ENCODE measurements at regions not wholly inside any gene's neighbourhood (a gene's known extent, or its start where the extent isn't known, plus 50 kb on each side); places are given as distances from the start of the nearest gene placed in this dataset.
A peak's percentile ranks its signal among the peaks of the same experiment; 100 is the strongest.

GRCh38 chr5:15995341-15996052 is 184.1 kb downstream of the MARCHF11 start:
- Histone ChIP-seq H2BK20ac (ENCODE audit: low read length) (no peak overlapping the region), H3K79me1 (ENCODE audit: low read depth, low read length) (no peaks in the 10 kb centered on the region), H3K4ac (replicated peaks; ENCODE audit: insufficient read length, low read depth, low read length) (no peak overlapping the region), H2BK12ac (ENCODE audit: low read depth, low read length) (no peak overlapping the region), H2BK15ac (ENCODE audit: low read length) (no peak overlapping the region), H3K27ac (ENCODE audit: low read depth, low read length) (no peak overlapping the region), H3K18ac (ENCODE audit: extremely low read depth, low read length) (no peak overlapping the region), H4K20me1 (replicated peaks in 1 of 2; ENCODE audit: control insufficient read depth in 1 of 2, insufficient read depth in 2 of 2, low read length in 2 of 2) (no peaks in the 10 kb centered on the region), H3K79me2 (ENCODE audit: control insufficient read depth in 1 of 2, insufficient read depth in 2 of 2, low read length in 2 of 2) (no peaks in the 10 kb centered on the region), H2BK120ac (replicated peaks; ENCODE audit: low read depth, low read length) (no peak overlapping the region), H4K91ac (replicated peaks; ENCODE audit: insufficient read length, low read length) (no peak overlapping the region), H3K14ac (ENCODE audit: insufficient read length) (no peak overlapping the region), H3K23ac (ENCODE audit: insufficient read length) (no peak overlapping the region), H3K27me3 (replicated peaks in 1 of 4; ENCODE audit: control insufficient read depth in 3 of 4, extremely low read depth in 1 of 4, insufficient read depth in 3 of 4, low read length in 3 of 4) (peaks cover 0 to 1% (median 0%) of the 10 kb centered on the region in 4 experiments; a peak in 1 of 7 replicates), H3K9me3 (ENCODE audit: insufficient read depth in 2 of 2, low read depth in 1 of 2, low read length in 1 of 2) (peaks cover 3 to 10% of the 10 kb centered on the region in 2 experiments; a peak in 3 of 4 replicates), H3K36me3 (ENCODE audit: control insufficient read depth in 2 of 4, insufficient read depth in 4 of 4, low read length in 3 of 4) (no peaks in the 10 kb centered on the region), H2AK5ac (ENCODE audit: low read depth, low read length) (no peak overlapping the region), H2AFZ (ENCODE audit: low read length) (no peak overlapping the region; the same call in 1 of the 2 replicates), H3K56ac (replicated peaks; ENCODE audit: insufficient read length, low read depth, low read length) (no peak overlapping the region), H4K5ac (ENCODE audit: insufficient read length, low read depth, low read length) (no peak overlapping the region), H3K4me3 (ENCODE audit: extremely low read depth in 1 of 4, insufficient read depth in 2 of 4, low read depth in 3 of 4, low read length in 4 of 4) (no peak overlapping the region), H4K8ac (ENCODE audit: extremely low read depth, insufficient read depth, low read length) (no peak overlapping the region), H3K23me2 (ENCODE audit: low read depth, low read length) (no peaks in the 10 kb centered on the region), H3K4me2 (ENCODE audit: insufficient read depth in 1 of 2, low read depth in 2 of 2, low read length in 2 of 2) (no peak overlapping the region), H2BK5ac (ENCODE audit: low read depth, low read length) (no peak overlapping the region; the same call in 1 of the 2 replicates), H3K4me1 (replicated peaks in 1 of 4; ENCODE audit: control insufficient read depth in 3 of 4, insufficient read depth in 4 of 4, low read length in 3 of 4) (no peaks in the 10 kb centered on the region; a peak in 1 of 7 replicates), H3K9ac (replicated peaks in 1 of 4; ENCODE audit: extremely low read depth in 1 of 4, low read depth in 3 of 4, low read length in 3 of 4) (no peak overlapping the region)
- ChIA-PET CTCF (ENCODE audit: partially characterized antibody) (interaction anchor here (0.6 to 3.5 kb wide), 25 partner anchors 10 to 1267 kb away, joined by 3 to 27 read pairs (median 3); no protein-coding TSS in a partner anchor), POLR2A (ENCODE audit: partially characterized antibody) (no interaction called here)
- peak in 2 of 3 experiments; percentile 38 to 53; a peak in 3 of 4 replicates for TF ChIP-seq CTCF (IDR thresholded peaks at IDR 0.05; ENCODE audit: control extremely low read depth in 1 of 3, insufficient read depth in 1 of 3, low read depth in 1 of 3, low read length in 3 of 3)
- TF ChIP-seq TAF7 (optimal IDR thresholded peaks at IDR 0.05; ENCODE audit: borderline replicate concordance, low read depth, low read length), result no peak
- TF ChIP-seq MAX (IDR thresholded peaks at IDR 0.05), result no peak
- no peak for TF ChIP-seq EZH2 (IDR thresholded peaks at IDR 0.05; ENCODE audit: low read depth, low read length, severe bottlenecking)
- peak; percentile 78 to 80 for TF ChIP-seq RAD21 (IDR thresholded peaks at IDR 0.05 in 1 of 2, conservative IDR thresholded peaks at IDR 0.05 in 1 of 2; ENCODE audit: low read depth in 2 of 2, low read length in 2 of 2)
- peak; percentile 57 for FAIRE-seq
- DNase-seq (ENCODE audit: low read depth in 1 of 2, low spot score in 2 of 2), result peak in 1 of 2 experiments; percentile 48
- 83% methylated on average over 2 of the region's 2 CpGs; no CpG with 5 or more reads in 1 of the 2 experiments for WGBS, 2 experiments (ENCODE audit: extremely low coverage in 1 of 2, insufficient coverage in 1 of 2, insufficient read length in 1 of 2, insufficient replicate concordance in 2 of 2, low coverage in 1 of 2, low lambda C conversion rate in 2 of 2, missing lambda C conversion rate in 1 of 2)

All from H1 (cell line).